ENCODE measurements at regions not wholly inside any gene's neighbourhood (a gene's known extent, or its start where the extent isn't known, plus 50 kb on each side); places are given as distances from the start of the nearest gene placed in this dataset.

DNA sequence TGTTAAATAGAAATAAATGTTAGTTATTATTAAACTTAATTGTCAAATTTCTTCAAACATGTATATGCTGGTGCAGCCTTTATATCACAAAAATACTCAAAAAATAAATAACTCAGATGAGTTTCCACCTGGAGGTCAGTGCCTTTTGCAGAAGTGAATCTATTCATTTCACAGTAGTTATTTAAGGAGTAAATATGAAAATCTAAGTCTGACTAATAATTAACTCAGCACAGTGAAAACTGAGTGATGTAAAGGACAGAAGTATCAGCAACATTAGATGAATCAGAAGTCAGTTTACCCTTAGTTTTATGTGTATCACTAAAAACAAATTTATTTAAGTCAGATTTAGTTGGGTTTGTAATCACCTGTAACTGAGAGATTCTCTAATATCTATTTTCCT is 2135.4 kb downstream of the MRPL39 start:
- TF ChIP-seq CTCF (IDR thresholded peaks at IDR 0.05; ENCODE audit: low read depth, low read length, missing input control): no peak
- no peak for TF ChIP-seq NR2F2 (IDR thresholded peaks at IDR 0.05)
- TF ChIP-seq TAF1 (conservative IDR thresholded peaks at IDR 0.05): no peak
- no peak for TF ChIP-seq RAD21 (IDR thresholded peaks at IDR 0.05)
- TF ChIP-seq JUND (IDR thresholded peaks at IDR 0.05): no peak
